COLO668 (cell line): ENCODE measurements at regions not wholly inside any gene's neighbourhood (a gene's known extent, or its start where the extent isn't known, plus 50 kb on each side); places are given as distances from the start of the nearest gene placed in this dataset.
"Not testable (repeated sequence)": the region's sequence is repeated elsewhere in the genome, so short reads cannot be mapped to it uniquely, and the experiment has no call there.

Source experiments
- DNase-seq: peaks from one replicate; lab custom pipeline; 2025; ENCODE audit not compliant: unreplicated experiment; lab: John Stamatoyannopoulos, UW

DNA sequence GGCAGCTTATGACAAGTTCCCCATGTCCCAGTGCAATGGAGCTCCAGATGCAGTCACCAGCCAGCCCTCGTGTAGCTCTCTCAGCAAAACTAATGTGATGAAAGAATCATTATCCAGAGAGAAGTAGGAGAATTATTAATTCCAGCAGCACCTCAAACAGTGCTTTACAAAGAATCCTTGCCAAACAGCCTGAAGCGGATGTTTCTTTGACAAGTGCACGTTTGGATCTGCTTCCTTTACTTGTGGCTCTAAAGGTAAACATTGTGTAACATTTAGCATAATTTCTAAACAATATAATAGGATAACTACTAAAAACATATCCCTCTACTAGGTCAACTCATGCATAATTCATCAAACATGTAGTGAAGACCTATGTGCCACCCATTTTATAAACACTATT lies 197.0 kb downstream of the FAM181B start:
- DNase-seq, result no peak

DNA sequence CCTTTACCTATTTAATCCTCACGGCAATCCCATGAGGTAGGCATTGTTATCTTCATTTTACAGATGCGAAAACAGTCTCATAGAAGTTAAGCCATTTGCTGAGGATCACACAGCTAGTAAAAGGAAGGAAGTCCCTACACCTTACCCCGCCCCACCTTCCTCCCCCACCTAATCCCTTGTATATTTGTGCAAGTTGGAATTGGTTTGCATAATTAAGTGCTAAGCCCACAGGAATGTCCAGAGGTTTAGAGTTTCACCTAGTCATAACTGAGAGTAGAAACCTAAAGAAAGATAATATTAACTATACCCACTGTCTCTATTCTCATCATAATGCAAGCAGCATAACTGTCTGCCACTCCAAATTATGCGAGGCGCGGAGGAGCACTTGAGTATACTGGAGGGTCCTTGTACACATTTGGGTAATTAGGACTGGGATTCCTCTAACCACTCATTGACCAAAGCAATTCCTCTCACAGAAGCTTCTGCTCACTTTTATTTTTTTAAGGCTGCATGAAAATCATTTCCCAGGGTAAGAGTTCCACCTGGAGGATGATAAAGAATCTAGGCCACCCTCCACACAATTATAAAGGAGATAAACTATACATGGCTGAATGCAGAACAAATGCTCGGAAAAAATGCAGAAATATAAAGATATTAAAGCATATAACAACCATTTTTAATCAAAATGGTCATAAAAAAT lies 199.9 kb downstream of the FAM181B start:
- DNase-seq, result no peak

DNA sequence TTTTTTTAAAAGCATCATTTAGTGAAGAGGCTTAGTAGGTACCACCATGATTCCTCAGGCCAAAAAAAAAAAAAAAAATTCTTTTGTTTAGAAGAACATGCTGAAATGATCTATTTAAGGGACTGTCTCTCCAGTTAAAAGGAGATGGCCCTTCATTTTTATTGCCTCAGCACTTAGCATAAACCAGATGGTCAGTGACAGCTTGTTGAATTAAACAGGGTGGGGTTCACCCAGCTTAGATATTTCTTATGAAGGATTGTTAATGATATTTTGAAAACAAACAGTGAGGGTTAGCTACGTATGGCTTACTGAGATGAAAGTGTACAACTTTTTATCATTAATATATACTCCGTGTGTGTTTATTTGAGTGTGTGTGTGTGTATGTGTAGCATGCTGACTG lies 203.7 kb downstream of the FAM181B start:
- no peak for DNase-seq

DNA sequence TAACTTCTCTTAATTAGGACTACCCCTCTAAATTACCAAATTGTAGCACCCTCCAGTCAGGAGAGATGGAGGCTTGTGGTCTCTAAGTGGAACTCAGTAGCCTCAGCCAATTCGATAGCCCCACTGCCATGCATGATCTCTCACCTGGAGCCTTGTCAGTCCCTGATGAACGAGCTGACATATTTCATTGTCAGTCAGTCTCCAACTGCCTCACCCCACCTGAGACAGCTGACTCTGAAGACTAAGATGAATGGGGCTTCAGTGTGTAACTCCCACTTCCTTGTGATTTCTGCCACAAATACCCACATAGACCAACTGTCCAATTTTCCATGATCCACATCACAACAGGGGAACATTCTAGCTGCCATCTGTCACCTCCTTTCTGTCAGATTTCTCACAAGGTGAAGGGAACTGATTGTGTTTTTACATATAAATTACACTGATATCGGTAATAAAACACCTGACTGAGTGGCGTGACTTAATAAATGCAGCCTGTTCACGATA lies 206.5 kb downstream of the FAM181B start:
- DNase-seq, result no peak

DNA sequence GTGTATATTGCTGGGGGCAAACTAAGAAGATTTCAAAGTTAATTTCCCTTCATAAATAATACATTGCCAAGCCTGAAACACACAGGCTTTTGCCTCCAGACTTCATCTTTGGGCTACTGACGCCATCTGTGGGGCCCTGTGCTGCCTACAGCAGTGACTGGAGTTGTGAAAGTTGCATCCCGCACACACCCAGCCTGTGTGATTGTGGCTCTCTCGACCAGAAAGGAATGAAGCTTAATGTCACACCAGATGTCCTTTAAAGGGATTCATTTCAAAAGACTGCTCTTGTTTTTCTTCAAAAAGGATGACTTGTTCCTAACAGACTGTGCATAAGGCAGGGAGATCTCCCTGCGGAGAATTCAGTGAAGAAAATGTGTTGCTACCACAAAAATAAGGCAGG lies 210.5 kb downstream of the FAM181B start:
- DNase-seq, result no peak

DNA sequence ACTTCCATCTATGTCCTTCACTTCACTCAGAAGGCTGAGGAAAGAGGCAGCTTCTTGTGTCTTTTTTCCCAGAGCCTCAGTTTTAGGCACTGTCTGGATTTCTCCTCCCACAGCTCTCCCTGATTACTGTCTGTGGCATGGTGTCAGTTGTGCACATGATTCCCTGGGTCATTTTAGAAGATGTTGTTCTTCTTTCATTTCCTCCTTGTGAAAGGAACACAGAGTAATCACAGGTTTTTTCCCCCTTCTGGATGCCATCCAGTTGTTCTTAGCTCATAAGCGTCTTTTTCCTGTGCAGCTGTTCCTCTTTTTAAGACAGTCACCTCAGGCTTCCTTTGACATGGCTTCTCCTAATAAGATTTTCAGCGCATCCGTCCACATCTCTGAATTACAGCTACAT lies 212.2 kb downstream of the FAM181B start:
- no peak for DNase-seq

DNA sequence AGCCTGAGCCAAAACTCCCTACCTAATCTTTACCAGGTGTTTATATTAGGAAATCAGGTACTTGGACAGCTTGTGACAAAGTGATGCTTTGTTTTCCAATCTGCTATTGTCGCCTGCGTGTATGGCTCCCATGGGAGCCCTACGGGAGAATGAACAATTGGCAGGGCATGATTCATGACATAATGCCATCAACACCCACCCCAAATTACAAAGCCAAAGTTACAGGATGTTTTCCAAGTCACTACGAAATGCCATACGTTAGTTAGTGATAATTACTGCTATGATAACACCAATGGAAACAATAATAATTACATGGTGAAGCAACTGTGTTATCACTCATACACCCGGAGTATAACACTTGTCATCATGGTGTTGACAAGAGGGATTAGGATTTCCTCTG lies 226.4 kb downstream of the FAM181B start:
- no peak for DNase-seq

DNA sequence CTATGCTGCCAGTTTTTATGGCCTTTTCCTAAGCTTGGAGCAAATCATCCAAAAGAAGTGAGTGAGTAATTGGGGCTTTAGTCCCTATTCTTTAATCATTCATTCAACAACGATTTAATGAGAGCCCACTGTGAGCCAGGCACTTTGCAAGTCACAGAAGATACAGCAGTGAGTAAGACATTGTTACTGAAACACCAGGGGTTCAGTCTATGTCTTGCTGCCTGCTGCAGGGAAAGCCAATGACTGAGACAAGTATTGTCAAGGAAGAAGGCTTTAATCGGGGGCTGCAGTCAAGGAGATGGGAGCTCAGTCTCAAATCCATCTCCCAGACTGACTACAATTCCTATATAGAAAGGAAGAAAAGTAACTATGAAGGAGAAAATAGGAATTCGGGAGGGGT lies 228.3 kb downstream of the FAM181B start:
- no peak for DNase-seq

DNA sequence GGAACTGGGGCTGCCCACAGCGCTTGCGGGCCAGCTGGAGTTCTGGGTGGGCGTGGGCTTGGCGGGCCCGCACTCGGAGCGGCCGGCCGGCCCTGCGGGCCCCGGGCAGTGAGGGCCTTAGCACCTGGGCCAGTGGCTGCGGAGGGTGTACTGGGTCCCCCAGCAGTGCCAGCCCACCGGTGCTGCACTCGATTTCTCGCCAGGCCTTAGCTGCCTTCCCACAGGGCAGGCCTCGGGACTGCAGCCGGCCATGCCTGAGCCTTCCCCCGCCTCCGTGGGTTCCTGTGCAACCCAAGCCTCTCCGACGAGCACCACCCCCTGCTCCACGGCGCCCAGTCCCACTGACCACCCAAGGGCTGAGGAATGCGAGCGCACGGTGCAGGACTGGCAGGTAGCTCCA lies 232.5 kb downstream of the FAM181B start:
- DNase-seq, result not testable (repeated sequence)

DNA sequence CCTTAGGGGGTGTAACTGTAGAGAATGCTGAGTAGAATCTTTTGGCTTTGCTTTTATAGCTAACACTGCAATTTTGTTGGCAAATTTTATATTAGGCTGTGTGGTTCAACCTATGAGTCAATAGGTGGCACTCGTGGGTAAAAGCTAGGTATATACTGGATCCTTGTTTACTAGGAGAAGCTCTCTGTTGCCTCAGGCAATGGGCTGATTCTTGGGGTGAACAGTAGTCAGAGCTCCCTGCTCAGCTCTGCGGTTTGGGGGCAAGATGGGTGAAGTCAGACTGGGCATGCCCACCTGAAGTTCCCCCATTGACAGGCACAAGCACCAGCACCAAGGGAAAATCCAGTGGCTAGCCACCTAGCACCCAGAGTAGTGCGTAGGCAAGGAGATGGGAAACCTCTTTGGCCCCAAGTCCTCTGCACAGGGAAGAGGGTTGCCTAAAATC lies 238.7 kb downstream of the FAM181B start:
- DNase-seq, result peak; percentile 4

DNA sequence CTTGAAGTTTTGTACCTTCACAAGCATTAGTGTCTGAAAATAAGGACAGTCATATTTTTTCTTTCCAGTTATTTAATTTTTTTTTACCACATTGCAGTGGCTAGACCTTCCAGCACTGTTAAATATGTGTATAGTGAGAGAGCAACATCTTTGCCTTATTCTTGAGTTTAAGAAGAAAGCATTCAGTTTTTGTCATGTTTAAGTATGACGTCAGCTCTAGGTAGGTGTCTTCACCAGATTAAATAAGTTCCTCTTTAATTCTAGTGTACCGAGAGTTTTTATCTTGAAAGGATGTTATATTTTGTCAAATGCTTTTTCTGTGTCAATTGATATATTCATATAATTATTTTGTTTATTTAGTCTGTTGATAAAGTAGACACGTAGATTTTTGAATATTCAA lies 258.8 kb downstream of the FAM181B start:
- DNase-seq, result no peak

DNA sequence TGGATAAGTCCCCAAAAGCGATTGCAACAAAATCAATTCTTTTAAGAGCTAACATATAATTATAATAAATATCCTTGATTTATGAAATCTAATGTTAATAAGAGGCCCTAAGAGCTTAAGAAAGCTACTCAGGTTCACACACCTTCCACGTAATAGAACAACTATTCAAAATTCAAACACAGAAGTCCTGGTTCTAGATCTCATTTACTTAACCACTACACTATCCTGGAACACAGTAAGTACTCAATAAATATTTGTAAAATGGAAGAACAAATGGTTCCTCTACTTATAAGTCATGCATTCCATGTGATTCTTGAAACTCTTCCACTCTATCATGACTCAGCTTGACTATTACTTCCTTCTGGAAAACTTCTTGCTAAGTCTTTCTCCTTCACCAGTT lies 268.2 kb downstream of the FAM181B start:
- no peak for DNase-seq

DNA sequence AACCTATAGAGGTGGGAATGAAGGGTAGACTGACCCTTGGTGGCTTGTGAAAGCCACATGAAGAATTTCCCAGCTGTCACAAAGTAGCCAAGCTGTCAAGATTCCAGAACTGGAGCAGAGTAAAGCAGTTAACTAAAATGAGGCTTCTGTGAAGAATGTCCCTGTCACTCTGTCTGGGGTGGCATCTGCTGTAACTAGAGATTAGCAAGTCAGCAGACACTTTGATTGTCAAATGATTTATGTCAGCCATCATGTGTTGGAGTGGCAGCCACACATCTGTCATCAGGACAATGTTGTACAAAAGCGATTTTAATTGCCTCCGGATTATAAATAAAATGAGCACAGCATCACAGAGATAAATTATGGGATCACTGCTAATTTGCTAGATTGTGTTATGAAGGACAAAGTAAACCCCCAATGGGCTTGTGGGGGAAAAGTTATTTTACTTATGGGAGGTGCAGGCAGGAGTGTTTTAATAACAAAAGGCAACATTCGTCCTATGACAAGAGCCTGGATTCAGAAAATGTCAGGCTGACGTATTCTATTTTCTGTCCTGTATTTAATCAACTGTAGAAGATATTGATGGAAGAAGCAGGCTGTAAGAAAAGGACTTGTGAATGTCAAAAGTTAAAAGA lies 270.9 kb downstream of the FAM181B start:
- no peak for DNase-seq

DNA sequence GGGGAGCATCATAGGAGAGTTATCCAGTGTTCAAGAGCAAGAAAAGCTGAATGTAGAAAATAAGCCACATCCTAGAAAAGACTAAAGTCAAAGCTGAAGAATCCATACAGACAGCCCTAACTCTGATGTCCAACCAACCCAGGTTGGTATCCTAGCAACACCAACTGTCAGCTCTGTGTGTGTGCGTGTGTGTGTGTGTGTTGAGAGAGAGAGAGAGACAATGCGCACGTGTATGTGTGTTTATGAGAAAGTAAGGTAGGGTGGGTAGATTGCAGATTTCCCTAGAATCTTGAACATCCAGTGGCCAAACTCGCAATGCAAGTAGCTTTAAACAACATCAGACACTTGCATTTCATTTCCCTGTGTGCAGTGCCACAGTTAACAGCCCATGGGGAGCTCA lies 274.9 kb downstream of the FAM181B start:
- no peak for DNase-seq

DNA sequence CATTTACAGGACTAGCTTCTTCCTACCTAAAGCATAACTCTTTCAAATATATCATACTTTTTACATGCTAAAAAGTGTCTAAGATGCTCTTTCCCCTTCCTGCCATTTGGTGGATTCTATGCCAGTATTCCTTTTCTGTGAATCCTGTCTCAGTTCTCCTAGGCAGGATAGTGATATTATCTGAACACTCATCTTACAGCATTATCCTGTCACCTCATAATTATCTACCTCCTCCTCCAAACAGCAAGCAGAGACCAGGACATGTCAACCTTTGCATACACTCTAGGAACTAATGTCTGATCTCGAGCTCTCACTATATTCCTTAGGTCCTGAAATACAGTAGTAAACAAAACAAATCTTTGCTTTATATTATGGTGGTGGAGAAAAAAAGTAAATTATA lies 275.5 kb downstream of the FAM181B start:
- DNase-seq, result no peak

DNA sequence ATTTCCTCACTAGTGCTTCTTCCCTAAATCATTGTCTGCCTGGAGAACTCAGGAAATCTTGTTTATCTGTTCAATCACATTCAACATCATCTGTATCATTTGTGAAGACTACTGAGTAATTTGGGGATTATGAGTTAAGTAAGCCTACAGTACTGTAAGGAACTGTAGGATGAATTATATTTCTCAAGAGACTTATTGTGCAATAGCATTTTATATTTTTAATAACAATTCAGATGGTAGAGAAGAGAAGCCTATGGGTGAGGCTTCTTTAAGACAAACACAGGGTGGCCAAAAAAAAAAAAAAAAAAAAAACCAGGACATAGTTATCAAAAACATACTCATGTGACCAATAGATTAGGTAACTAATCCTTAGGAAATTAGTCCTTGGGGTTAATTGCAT lies 282.7 kb downstream of the FAM181B start:
- no peak for DNase-seq

DNA sequence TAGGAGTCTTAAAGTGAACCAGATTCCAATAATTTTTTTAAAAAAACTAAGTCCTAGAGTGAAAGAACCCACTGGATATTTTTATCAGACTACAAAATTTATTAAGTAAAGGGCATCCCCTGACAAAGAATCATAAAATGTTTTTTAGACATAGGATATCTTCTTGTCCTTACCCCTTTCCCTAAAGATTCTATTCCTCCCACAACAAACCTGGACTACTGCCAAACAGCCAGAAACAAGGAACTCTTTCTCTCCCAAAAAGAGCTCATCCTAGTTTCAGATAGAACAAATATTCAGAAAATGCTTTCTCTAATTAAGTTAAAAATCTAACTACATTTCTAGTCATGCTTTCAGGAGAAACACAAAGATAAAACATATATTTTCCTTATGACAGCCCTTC lies 327.1 kb downstream of the FAM181B start:
- no peak for DNase-seq

DNA sequence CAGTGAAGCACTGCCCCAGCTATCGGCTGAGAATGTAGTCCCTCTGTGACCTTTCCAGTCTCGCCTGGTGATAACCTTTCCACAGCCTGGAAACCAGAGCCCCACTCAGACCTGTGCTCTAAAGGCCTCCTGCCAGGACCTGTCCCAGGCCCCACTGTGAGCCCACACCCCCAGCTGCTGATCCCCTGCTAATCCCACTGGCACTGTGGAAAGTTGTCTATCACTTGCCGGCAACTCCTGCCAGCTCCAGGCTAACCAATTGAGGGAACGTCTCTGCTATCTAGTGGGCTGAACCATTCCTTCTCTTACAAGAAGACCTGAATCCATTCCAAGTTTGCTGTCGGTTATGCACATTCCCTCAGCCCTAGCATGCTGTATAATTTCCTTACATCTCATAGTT lies 328.2 kb downstream of the FAM181B start:
- DNase-seq, result no peak

DNA sequence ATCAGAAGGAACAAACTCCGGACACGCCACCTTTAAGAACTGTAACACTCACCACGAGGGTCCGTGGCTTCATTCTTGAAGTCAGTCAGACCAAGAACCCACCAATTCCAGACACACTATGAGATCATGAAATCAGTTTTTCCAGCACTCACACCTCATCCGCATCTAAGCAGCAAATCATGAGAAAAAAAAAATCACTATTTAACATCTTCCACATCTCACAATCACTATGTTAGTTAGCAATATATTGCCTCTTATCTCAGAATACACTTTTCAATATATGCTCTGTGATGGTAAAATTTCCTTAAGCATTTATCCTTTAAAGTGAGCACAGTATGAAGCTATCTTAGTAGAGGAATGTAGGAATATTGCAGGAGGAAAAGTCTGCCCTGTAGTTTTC lies 328.7 kb downstream of the FAM181B start:
- DNase-seq, result no peak

DNA sequence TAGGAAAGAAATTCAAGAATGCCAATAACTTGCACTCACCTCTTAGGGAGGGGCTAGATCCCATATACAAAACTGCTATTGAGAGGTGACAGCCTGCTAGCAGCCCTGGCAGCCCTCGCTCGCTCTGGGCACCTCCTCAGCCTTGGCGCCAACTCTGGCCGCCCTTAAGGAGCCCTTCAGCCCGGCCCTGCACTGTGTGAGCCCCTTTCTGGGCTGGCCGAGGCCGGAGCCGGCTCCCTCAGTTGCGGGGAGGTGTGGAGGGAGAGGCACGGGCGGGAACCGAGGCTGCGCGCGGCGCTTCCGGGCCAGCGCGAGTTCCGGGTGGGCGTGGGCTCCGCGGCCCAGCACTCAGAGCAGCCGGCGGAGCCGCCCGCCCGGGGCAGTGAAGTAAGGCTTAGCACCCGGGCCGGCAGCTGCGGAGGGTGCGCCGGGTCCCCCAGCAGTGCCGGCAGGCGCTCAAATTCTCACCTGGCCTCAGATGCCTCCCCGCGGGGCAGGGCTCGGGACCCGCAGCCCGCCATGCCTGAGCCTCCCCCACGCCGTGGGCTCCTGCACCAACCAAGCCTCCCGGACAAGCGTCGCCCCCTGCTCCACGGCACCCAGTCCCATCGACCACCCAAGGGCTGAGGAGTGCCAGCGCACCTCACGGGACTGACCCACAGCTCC lies 329.9 kb downstream of the FAM181B start:
- DNase-seq, result no peak

DNA sequence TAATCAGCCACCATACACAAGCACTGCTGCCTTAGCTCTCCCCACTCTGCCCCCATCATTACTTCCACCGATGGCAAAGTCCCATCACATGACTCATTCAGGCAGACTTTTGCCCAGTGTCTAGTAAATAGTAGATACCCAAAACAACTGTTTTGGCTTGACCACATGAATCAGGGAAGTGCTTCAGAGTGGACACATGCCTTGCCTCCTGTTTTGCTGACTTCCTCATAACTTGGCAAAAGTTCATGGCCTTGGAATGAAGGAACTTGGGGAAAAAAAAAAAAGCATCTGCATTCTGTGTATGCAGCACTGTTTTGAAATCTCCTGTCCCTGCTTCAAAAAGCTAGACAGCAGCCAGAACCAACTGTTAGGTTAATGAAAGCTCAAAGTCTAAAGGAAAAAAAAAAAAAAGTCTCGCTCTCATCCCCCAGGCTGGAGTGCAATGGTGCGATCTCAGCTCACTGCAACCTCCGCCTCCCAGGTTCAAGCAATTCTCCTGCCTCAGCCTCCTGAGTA lies 335.3 kb downstream of the FAM181B start:
- no peak for DNase-seq

DNA sequence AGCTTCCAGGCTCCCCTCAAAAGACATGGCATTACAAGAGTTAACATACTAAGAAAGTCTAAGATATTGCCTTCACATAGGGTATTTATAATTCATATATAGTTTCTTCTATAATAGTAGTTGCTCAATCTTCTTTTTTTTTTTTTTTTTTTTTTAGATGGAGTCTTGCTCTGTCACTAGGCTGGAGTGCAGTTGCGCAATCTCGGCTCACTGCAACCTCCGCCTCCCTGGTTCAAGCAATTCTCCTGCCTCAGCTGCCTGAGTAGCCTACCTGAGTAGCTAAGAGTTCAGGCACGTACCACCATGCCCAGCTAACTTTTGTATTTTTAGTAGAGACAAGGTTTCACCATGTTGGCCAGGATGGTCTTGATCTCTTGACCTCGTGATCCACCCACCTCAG lies 337.0 kb downstream of the FAM181B start:
- DNase-seq, result not testable (repeated sequence)
